CD4-positive, alpha-beta T cell treated with Interleukin-10 for 1 hour (primary cell): ENCODE measurements at regions not wholly inside any gene's neighbourhood (a gene's known extent, or its start where the extent isn't known, plus 50 kb on each side); places are given as distances from the start of the nearest gene placed in this dataset.

Source experiments
- DNase-seq: peaks from one replicate; pipeline ENCODE4 v3.0.0-alpha.2; 2020

- no peak for DNase-seq
Measured at GRCh38 chr5:24385070-24385469, 259.7 kb downstream of the CDH10 start.

GRCh38 chr5:24385617-24386016, 259.2 kb downstream of the CDH10 start:
- no peak for DNase-seq

DNA sequence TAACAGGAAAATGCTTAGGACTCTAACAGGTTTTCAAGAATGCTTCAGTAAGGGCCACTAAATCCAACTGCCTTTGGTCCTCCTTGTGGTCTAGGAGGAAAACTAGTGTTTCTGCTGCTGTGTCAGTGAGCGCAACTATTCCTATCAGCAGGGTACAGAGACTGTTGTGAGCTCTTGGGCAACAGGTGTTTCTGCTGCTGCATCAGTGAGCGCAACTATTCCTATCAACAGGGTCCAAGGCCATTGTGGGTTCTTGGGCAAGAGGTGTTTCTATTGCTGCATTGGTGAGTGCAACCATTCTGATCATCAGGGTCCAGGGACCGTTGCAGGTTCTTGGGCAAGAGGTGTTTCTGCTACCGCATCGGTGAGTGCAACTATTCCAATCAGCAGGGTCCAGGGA, 256.3 kb downstream of the CDH10 start:
- no peak for DNase-seq

DNA sequence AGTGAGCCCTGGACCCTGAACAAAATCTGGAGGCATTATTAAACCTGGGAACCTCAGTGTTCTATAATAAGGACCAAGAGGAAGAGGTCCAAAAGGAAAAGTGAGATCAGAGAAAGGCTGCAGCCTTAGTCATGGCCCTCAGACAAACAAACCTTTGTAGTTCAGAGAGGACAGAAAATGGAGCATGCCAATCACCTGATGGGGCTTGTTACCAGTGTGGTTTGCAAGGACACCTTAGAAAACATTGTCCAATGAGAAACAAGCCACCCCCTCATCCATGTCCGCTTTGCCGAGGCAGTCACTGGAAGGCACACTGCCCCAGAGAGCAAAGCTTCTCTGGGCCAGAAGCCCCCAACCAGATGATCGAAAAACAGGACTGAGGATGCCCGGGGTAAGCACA, 254.8 kb downstream of the CDH10 start:
- DNase-seq = no peak

DNA sequence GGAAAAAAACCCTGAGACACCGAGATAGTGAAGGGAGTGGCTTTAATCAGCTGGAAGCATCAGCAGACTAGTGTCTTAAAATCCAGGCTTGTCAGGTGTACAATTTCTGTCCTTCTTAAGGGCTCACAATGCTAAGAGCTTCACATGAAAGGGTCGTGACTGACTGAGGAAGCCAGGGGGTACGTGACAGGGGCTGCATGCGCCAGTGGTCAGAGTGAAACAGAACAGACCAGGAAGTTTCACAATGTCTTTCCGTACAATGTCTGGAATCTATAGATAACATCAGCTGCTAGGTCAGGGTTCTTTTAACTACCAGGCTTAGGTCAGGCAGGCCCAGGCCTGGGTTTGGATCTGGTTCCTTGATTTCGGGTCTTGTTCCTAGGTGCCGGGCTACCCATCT, 253.0 kb downstream of the CDH10 start:
- DNase-seq = no peak

DNA sequence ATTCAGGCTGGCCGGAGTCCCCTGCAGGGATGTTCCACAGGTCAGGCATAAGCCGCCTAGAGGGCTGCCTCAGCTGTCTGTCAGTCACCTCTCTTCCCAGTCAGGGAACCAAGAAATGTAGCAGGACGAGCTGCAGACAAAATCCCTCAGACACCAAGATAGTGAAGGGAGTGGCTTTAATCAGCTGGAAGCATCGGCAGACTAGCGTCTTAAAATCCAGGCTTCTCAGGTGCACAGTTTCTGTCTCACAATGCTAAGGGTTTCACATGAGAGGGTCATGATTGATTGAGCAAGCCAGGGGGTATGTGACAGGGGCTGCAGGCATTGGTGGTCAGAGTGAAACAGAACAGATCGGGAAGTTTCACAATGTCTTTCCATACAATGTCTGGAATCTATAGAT, 247.2 kb downstream of the CDH10 start:
- DNase-seq = no peak

- DNase-seq = no peak
Measured at GRCh38 chr5:24401773-24402172, 243.0 kb downstream of the CDH10 start.

- no peak for DNase-seq
Measured at GRCh38 chr5:24407466-24407865, 237.3 kb downstream of the CDH10 start.

GRCh38 chr5:24428345-24428744, 216.4 kb downstream of the CDH10 start:
- DNase-seq = no peak

- DNase-seq = no peak
Measured at GRCh38 chr5:24433555-24433954, 211.2 kb downstream of the CDH10 start.
